ENCODE measurements at regions not wholly inside any gene's neighbourhood (a gene's known extent, or its start where the extent isn't known, plus 50 kb on each side); places are given as distances from the start of the nearest gene placed in this dataset.

GRCh38 chr7:46478046-46478445 is 557.0 kb upstream of the IGFBP3 start:
- DNase-seq (no peak), ATAC-seq (replicated peaks in 1 of 4) (no peak)
- Mint-ChIP-seq H3K27ac (no peak overlapping the region), H3K36me3 (no peaks in the 10 kb centered on the region), H3K4me3 (no peak overlapping the region), H3K27me3 (no peaks in the 10 kb centered on the region), H3K9me3 (peaks cover 14 to 21% (median 17%) of the 10 kb centered on the region in 3 donors), H3K4me1 (no peaks in the 10 kb centered on the region)
- Histone ChIP-seq H3K4me1 (ENCODE audit: control insufficient read depth in 1 of 2, extremely low read depth in 1 of 2, insufficient read depth in 2 of 2, low read length in 2 of 2) (no peaks in the 10 kb centered on the region), H3K27me3 (replicated peaks in 1 of 2; ENCODE audit: control insufficient read depth in 2 of 2, extremely low read depth in 1 of 2, insufficient read depth in 2 of 2, low read length in 1 of 2) (no peaks in the 10 kb centered on the region), H3K9me3 (peaks cover 2% of the 10 kb centered on the region), H3K27ac (ENCODE audit: low read length) (no peak overlapping the region), H3K4me3 (ENCODE audit: control insufficient read depth in 1 of 2, extremely low read depth in 1 of 2, low read length in 1 of 2) (no peak overlapping the region), H3K36me3 (ENCODE audit: control insufficient read depth in 2 of 2, extremely low read depth in 1 of 2, insufficient read depth in 1 of 2, low read length in 1 of 2) (no peaks in the 10 kb centered on the region)
- CTCF ChIA-PET = no interaction called here
- POLR2A ChIA-PET = no interaction called here
- WGBS (ENCODE audit: insufficient coverage) = no CpG with 5 or more reads among the region's 1 CpG

DNA sequence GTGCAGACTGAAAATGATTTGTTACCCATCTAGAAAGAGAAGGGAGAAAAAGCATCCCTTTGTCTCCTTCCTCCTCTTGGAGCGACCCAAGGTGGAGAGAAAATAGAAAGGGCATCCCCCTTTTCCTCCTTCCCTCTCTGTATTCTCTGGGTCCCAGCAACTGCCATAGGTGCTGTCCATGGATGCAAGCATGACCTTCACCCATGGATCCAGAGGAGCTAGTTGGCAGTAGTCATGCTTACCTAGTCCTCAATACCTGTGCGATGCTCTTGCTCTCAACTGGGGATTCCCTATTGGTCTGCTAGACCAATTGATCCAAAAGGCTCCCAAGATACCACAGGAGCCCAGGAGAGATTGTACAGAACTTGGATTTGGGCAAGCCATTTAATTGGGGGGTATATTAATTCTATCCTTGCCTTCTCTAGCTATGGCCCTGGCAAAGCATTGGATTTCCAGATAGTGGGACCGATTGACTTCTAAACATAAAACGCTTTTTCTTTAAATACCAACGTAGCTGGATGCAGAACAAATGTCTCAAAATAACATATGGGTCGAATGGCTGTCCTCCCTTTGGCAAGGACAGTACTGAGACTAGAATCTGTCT is 547.8 kb upstream of the IGFBP3 start:
- H3K36me3 Mint-ChIP-seq = no peaks in the 10 kb centered on the region
- H3K36me3 ChIP-seq (ENCODE audit: control insufficient read depth in 2 of 2, extremely low read depth in 1 of 2, insufficient read depth in 1 of 2, low read length in 1 of 2) = no peaks in the 10 kb centered on the region
- ATAC-seq (replicated peaks in 1 of 4) (no peak), DNase-seq (peak in 1 of 35 experiments; percentile 15)
- no peak overlapping the region for H3K4me3 Mint-ChIP-seq
- ChIA-PET POLR2A (no interaction called here), CTCF (no interaction called here)
- no peak overlapping the region for H3K27ac Mint-ChIP-seq
- H3K27me3 Mint-ChIP-seq = no peaks in the 10 kb centered on the region
- H3K4me1 ChIP-seq (ENCODE audit: control insufficient read depth in 1 of 2, extremely low read depth in 1 of 2, insufficient read depth in 2 of 2, low read length in 2 of 2) = no peaks in the 10 kb centered on the region
- H3K9me3 Mint-ChIP-seq = peaks cover 25 to 64% (median 32%) of the 10 kb centered on the region in 3 donors
- 67% methylated on average over 2 of the region's 6 CpGs for WGBS (ENCODE audit: insufficient coverage)
- no peaks in the 10 kb centered on the region for H3K4me1 Mint-ChIP-seq
- peaks cover 2% of the 10 kb centered on the region for H3K9me3 ChIP-seq
- no peaks in the 10 kb centered on the region for H3K27me3 ChIP-seq (replicated peaks in 1 of 2; ENCODE audit: control insufficient read depth in 2 of 2, extremely low read depth in 1 of 2, insufficient read depth in 2 of 2, low read length in 1 of 2)
- no peak overlapping the region for H3K27ac ChIP-seq (ENCODE audit: low read length)
- no peak overlapping the region for H3K4me3 ChIP-seq (ENCODE audit: control insufficient read depth in 1 of 2, extremely low read depth in 1 of 2, low read length in 1 of 2)

- H3K9me3 Mint-ChIP-seq = peaks cover 33 to 58% (median 47%) of the 10 kb centered on the region in 3 donors
- no peak for ATAC-seq (replicated peaks in 1 of 4)
- CTCF ChIA-PET = no interaction called here
- no peaks in the 10 kb centered on the region for H3K36me3 Mint-ChIP-seq
- H3K36me3 ChIP-seq (ENCODE audit: control insufficient read depth in 2 of 2, extremely low read depth in 1 of 2, insufficient read depth in 1 of 2, low read length in 1 of 2) = no peaks in the 10 kb centered on the region
- H3K4me3 Mint-ChIP-seq = no peak overlapping the region
- no peak overlapping the region for H3K4me3 ChIP-seq (ENCODE audit: control insufficient read depth in 1 of 2, extremely low read depth in 1 of 2, low read length in 1 of 2)
- POLR2A ChIA-PET = no interaction called here
- no peaks in the 10 kb centered on the region for H3K4me1 ChIP-seq (ENCODE audit: control insufficient read depth in 1 of 2, extremely low read depth in 1 of 2, insufficient read depth in 2 of 2, low read length in 2 of 2)
- H3K27ac ChIP-seq (ENCODE audit: low read length) = no peak overlapping the region
- no peak for DNase-seq
- no peaks in the 10 kb centered on the region for H3K4me1 Mint-ChIP-seq
- H3K9me3 ChIP-seq = no peaks in the 10 kb centered on the region
- H3K27ac Mint-ChIP-seq = no peak overlapping the region
- H3K27me3 ChIP-seq (replicated peaks in 1 of 2; ENCODE audit: control insufficient read depth in 2 of 2, extremely low read depth in 1 of 2, insufficient read depth in 2 of 2, low read length in 1 of 2) = no peaks in the 10 kb centered on the region
- no peaks in the 10 kb centered on the region for H3K27me3 Mint-ChIP-seq
These were observed 542.1 kb upstream of the IGFBP3 start for GRCh38 chr7:46463170-46463569.

GRCh38 chr7:46461334-46461777 is 540.3 kb upstream of the IGFBP3 start:
- Histone ChIP-seq H3K27me3 (replicated peaks in 1 of 2; ENCODE audit: control insufficient read depth in 2 of 2, extremely low read depth in 1 of 2, insufficient read depth in 2 of 2, low read length in 1 of 2) (no peaks in the 10 kb centered on the region), H3K36me3 (ENCODE audit: control insufficient read depth in 2 of 2, extremely low read depth in 1 of 2, insufficient read depth in 1 of 2, low read length in 1 of 2) (no peaks in the 10 kb centered on the region), H3K9me3 (no peaks in the 10 kb centered on the region), H3K4me3 (ENCODE audit: control insufficient read depth in 1 of 2, extremely low read depth in 1 of 2, low read length in 1 of 2) (no peak overlapping the region), H3K27ac (ENCODE audit: low read length) (no peak overlapping the region), H3K4me1 (ENCODE audit: control insufficient read depth in 1 of 2, extremely low read depth in 1 of 2, insufficient read depth in 2 of 2, low read length in 2 of 2) (no peaks in the 10 kb centered on the region)
- Mint-ChIP-seq H3K36me3 (no peaks in the 10 kb centered on the region), H3K27me3 (no peaks in the 10 kb centered on the region), H3K4me3 (no peak overlapping the region), H3K27ac (no peak overlapping the region), H3K4me1 (no peaks in the 10 kb centered on the region), H3K9me3 (peaks cover 22 to 45% (median 42%) of the 10 kb centered on the region in 3 donors)
- DNase-seq = no peak
- WGBS (ENCODE audit: insufficient coverage) = no CpG with 5 or more reads among the region's 3 CpGs
- POLR2A ChIA-PET = no interaction called here
- ATAC-seq (replicated peaks in 1 of 4) = no peak
- CTCF ChIA-PET = no interaction called here

DNA sequence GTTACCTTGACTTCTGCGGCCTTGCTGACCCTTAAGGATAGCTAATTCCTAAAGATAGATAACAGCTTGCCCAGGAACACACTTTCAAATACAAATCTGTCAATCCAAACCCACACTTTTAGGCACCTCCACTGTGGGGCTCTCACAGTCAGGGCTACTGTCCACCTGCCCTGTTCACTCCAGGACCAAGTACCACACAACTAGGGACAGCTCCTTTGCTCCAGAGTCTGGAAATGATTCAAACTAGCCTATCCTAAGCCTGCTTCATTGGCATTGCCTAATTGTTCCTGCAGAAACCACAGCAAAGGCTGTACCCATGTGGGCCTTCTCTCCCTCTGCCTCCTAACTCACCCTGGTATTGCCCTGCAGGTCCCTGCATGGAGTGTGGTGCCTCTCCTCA is 538.9 kb upstream of the IGFBP3 start:
- WGBS (ENCODE audit: insufficient coverage) = no CpG with 5 or more reads among the region's 1 CpG
- H3K27ac ChIP-seq (ENCODE audit: low read length) = no peak overlapping the region
- no peak overlapping the region for H3K27ac Mint-ChIP-seq
- H3K27me3 ChIP-seq (replicated peaks in 1 of 2; ENCODE audit: control insufficient read depth in 2 of 2, extremely low read depth in 1 of 2, insufficient read depth in 2 of 2, low read length in 1 of 2) = no peaks in the 10 kb centered on the region
- H3K4me3 ChIP-seq (ENCODE audit: control insufficient read depth in 1 of 2, extremely low read depth in 1 of 2, low read length in 1 of 2) = no peak overlapping the region
- H3K27me3 Mint-ChIP-seq = no peaks in the 10 kb centered on the region
- no peaks in the 10 kb centered on the region for H3K4me1 Mint-ChIP-seq
- ChIA-PET CTCF (no interaction called here), POLR2A (no interaction called here)
- DNase-seq = no peak
- H3K36me3 Mint-ChIP-seq = no peaks in the 10 kb centered on the region
- no peaks in the 10 kb centered on the region for H3K36me3 ChIP-seq (ENCODE audit: control insufficient read depth in 2 of 2, extremely low read depth in 1 of 2, insufficient read depth in 1 of 2, low read length in 1 of 2)
- H3K4me1 ChIP-seq (ENCODE audit: control insufficient read depth in 1 of 2, extremely low read depth in 1 of 2, insufficient read depth in 2 of 2, low read length in 2 of 2) = no peaks in the 10 kb centered on the region
- H3K4me3 Mint-ChIP-seq = no peak overlapping the region
- H3K9me3 Mint-ChIP-seq = peaks cover 22 to 46% (median 43%) of the 10 kb centered on the region in 3 donors
- H3K9me3 ChIP-seq = no peaks in the 10 kb centered on the region
- no peak for ATAC-seq (replicated peaks in 1 of 4)

DNA sequence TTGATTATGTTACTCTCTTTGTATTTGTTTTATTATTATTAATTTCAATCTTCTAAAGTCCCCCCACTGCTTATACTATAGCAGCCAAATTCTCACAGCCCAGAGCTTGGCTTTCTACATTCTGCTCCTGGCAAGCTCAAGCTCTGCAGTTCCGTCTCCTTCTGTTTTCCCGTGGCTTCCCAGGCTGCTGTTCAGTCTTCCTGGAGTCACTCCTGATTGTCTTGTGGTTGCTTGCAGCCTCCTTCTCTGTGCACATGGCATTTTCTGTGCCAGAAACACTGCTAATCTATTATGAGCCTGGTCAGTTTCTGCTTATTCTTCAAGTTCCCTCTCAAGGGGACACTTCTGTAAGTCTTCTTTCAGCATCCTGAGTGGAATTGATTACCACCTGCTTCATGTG is 533.7 kb upstream of the IGFBP3 start:
- ChIA-PET POLR2A (no interaction called here), CTCF (no interaction called here)
- peaks cover 3% of the 10 kb centered on the region for H3K9me3 ChIP-seq
- no peak overlapping the region for H3K27ac ChIP-seq (ENCODE audit: low read length)
- ATAC-seq (replicated peaks in 1 of 4) (no peak), DNase-seq (no peak)
- Mint-ChIP-seq H3K4me1 (no peaks in the 10 kb centered on the region), H3K27me3 (no peaks in the 10 kb centered on the region), H3K27ac (no peak overlapping the region), H3K9me3 (peaks cover 12 to 22% (median 15%) of the 10 kb centered on the region in 3 donors), H3K36me3 (no peaks in the 10 kb centered on the region), H3K4me3 (no peak overlapping the region)
- H3K27me3 ChIP-seq (replicated peaks in 1 of 2; ENCODE audit: control insufficient read depth in 2 of 2, extremely low read depth in 1 of 2, insufficient read depth in 2 of 2, low read length in 1 of 2) = no peaks in the 10 kb centered on the region
- no peak overlapping the region for H3K4me3 ChIP-seq (ENCODE audit: control insufficient read depth in 1 of 2, extremely low read depth in 1 of 2, low read length in 1 of 2)
- WGBS (ENCODE audit: insufficient coverage) = 75% methylated on average over 1 of the region's 2 CpGs
- no peaks in the 10 kb centered on the region for H3K4me1 ChIP-seq (ENCODE audit: control insufficient read depth in 1 of 2, extremely low read depth in 1 of 2, insufficient read depth in 2 of 2, low read length in 2 of 2)
- H3K36me3 ChIP-seq (ENCODE audit: control insufficient read depth in 2 of 2, extremely low read depth in 1 of 2, insufficient read depth in 1 of 2, low read length in 1 of 2) = no peaks in the 10 kb centered on the region

DNA sequence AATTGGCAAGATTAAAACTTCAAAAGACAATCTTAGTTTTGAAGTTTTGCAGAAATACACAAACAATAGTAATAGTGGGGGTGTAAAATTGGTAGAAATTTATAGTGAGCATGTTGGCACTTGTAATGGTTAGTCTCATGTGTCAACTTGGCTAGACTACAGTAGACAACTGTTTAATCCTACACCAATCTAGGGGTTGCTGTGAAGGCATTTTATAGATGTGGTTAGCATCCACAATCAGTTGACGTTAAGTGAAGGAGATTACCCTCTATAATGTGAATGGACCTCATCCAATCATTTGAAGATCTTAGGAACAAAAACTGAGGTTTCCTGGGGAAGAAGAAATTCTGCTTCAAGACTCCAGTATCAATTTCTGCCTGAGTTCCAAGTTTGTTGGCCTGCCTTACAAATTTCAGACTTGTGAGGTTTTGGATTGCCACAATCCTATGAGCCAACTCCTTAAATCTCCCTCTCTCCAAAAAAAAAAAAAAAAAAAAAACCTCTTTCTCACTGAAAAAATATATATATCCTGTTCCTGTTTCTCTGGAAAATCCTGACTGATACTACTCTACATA is 531.6 kb upstream of the IGFBP3 start:
- Mint-ChIP-seq H3K27me3 (no peaks in the 10 kb centered on the region), H3K36me3 (no peaks in the 10 kb centered on the region), H3K27ac (no peak overlapping the region), H3K4me3 (no peak overlapping the region), H3K9me3 (peaks cover 11 to 20% (median 15%) of the 10 kb centered on the region in 3 donors), H3K4me1 (no peaks in the 10 kb centered on the region)
- ATAC-seq (replicated peaks in 1 of 4) (no peak), DNase-seq (no peak)
- no CpG with 5 or more reads among the region's 1 CpG for WGBS (ENCODE audit: insufficient coverage)
- no peak overlapping the region for H3K27ac ChIP-seq (ENCODE audit: low read length)
- H3K36me3 ChIP-seq (ENCODE audit: control insufficient read depth in 2 of 2, extremely low read depth in 1 of 2, insufficient read depth in 1 of 2, low read length in 1 of 2) = no peaks in the 10 kb centered on the region
- H3K9me3 ChIP-seq = peaks cover 3% of the 10 kb centered on the region
- no peaks in the 10 kb centered on the region for H3K4me1 ChIP-seq (ENCODE audit: control insufficient read depth in 1 of 2, extremely low read depth in 1 of 2, insufficient read depth in 2 of 2, low read length in 2 of 2)
- no peaks in the 10 kb centered on the region for H3K27me3 ChIP-seq (replicated peaks in 1 of 2; ENCODE audit: control insufficient read depth in 2 of 2, extremely low read depth in 1 of 2, insufficient read depth in 2 of 2, low read length in 1 of 2)
- H3K4me3 ChIP-seq (ENCODE audit: control insufficient read depth in 1 of 2, extremely low read depth in 1 of 2, low read length in 1 of 2) = no peak overlapping the region
- POLR2A ChIA-PET = no interaction called here
- CTCF ChIA-PET = no interaction called here

Measured in T-cell (primary cell).